ENCODE measurements at regions not wholly inside any gene's neighbourhood (a gene's known extent, or its start where the extent isn't known, plus 50 kb on each side); places are given as distances from the start of the nearest gene placed in this dataset.

- DNase-seq (ENCODE audit: low read depth): no peak
Measured at GRCh38 chr9:30676651-30677050, 1707.8 kb upstream of the ACO1 start.

DNA sequence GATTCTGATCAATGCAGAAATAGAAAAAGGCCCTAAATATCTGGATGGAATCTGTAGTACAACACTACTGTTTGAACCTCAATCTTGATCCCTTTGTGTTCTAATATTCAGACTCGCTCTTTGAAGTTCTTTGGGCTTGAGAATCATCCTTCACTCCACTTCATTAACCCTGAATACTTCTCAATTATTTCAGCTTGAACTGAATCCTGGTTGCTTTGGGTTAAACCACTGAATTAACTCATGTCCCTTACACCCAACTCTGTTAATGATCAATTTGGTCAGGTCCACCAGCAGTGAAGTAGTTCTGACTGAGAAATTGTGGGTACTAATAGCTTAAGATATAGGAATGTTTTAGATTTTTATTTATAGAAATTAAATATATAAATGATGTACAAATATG lies 1707.2 kb upstream of the ACO1 start:
- DNase-seq (ENCODE audit: low read depth): no peak

GRCh38 chr9:30688801-30689200 lies 1695.6 kb upstream of the ACO1 start:
- no peak for DNase-seq (ENCODE audit: low read depth)

DNA sequence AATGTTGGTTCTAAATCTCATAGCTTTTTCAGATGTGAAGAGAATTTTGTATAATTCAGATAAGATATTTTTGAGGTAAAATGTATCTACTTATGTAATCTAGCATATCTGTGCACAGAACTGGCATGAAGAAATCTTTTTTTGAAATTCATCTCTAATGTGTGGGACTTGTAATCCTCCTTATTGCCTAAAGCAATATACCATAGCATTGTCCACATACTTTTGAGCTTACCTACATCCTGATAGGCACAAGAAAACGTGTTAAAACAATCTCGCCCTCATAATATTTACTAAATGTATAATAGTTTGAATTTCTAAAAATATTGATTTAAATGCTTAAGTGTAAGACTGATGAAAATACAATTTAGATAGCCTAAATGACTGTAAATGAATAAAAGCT lies 1686.5 kb upstream of the ACO1 start:
- no peak for DNase-seq (ENCODE audit: low read depth)

DNA sequence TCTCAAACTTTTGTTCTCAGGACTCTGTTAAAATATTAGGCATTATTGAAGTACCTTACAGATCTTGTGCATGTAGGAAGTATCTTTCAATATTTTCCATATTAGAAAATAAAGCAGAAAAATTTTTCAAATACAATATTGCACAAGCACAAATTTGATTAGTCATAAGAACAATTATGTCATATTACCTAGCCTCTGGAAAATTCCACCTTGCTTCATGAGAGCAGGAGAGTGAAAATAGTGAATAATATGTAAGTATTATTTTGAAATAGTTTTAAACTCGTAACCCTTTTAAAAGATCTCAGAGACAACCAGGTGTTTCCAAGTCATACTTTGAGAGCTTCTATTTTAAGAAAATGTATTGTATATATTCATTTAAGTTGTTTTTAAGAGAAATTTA lies 1672.9 kb upstream of the ACO1 start:
- DNase-seq (ENCODE audit: low read depth): no peak

DNA sequence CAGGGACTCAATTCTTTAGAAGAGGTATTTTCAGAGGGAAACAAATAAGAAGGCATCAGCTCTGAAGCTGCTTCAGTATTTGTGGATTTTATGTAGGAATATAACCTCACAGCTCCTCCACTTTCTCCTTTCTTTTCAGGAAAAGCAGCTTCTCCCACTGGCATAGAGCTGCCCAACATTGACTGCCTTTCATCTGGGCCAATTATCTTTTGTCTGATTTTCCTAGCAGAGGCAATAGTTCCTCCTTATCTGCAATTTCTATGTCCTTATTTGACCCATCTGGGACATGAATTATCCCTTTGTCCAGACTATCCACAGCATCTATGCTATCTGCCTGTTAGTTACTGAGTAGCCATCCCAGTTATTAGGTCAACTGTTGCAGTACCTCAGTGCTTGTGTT lies 1671.2 kb upstream of the ACO1 start:
- DNase-seq (ENCODE audit: low read depth): no peak

GRCh38 chr9:30714389-30714788 lies 1670.1 kb upstream of the ACO1 start:
- DNase-seq (ENCODE audit: low read depth): no peak

DNA sequence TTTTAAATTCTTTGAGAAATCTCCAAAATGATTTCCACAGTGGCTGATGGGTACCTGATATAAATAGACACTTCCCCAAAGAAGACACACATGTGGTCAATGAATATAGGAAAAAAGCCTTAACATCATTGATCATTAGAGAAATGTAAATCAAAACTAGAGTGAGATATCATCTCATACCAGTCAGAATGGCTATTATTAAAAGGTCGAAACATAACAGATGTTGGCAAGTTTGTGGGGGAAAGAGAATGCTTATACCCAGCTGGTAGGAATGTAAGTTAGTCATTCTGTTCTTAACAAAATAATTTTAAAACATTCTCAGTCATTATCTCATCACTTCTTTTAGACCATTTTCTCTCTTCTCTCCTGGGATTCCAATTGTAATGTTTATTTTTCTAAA lies 1666.0 kb upstream of the ACO1 start:
- DNase-seq (ENCODE audit: low read depth): no peak

DNA sequence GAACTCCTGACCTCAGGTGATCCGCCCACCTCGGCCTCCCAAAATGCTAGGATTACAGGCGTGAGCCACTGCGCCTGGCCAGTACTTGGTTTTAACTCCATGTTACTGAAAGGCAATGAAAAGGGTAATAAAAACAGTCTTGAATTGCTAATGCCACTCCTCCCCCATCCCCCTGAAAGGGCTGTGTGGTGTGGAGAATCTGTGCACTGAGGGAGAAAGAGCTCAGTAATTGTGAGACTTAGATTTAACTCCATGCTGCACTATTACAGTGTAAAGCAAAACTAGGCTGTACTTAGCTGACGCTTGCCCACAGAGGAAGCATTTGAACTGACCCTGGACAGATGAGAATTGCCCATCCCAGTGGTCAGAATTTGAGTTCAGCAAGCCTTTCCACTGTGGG lies 1662.4 kb upstream of the ACO1 start:
- no peak for DNase-seq (ENCODE audit: low read depth)

DNA sequence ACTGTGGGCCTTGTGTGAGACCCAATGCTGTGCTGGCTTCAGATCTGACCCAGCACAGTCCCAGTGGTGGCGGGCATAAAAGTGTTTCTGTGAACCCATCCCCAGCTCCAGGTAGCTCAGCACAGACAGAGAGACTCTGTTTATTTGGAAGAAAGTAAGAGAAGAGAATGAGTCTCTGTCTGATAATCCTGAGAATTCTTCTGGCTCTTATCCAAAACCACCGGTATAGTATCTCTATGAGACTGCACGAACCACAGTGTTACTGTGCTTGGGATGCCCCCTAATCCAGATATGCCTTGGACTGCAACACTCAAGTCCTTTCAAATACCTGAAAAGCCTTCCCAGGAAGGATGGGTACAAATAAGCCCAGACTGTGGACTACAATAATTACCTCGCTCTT lies 1660.8 kb upstream of the ACO1 start:
- DNase-seq (ENCODE audit: low read depth): no peak

DNA sequence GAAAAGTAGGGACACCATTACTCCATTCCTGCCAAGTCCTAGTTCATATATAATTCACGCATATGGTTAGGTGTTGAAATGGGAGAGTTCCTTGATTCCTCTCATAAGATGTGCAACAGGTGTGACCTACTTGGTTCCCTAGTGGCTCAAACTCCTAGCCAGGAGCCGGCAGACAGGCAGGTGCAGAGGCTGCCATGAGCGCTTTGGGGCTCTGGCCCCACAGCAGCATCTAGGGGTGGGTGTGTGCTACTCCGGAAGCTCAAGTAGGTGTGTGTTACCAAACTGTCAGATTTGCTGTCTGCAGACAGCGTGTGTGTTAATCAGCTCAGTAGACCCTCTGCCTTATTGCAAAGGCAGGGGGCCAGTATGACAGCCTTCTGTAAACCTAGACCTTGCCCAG lies 1652.4 kb upstream of the ACO1 start:
- no peak for DNase-seq (ENCODE audit: low read depth)

GRCh38 chr9:30744871-30745270 lies 1639.6 kb upstream of the ACO1 start:
- DNase-seq (ENCODE audit: low read depth): no peak

DNA sequence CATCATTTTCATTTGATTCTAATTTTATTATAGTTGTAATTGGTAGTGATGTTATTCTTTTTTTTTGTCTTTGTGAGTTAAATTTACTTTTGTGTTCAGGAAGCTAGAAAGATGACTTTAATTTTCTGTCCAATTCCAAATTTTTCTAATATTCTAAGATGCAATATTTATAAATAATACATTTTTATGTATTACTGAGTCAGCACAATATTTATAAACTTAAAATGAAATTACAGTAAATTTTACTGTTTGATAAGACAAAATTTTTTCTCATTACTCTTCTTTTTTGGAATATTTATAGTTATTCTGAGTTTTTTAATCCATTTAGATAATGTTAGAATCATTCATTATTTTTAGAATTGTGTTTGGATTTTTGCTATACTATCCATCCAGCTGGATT lies 1637.9 kb upstream of the ACO1 start:
- no peak for DNase-seq (ENCODE audit: low read depth)

GRCh38 chr9:30757723-30758122 lies 1626.7 kb upstream of the ACO1 start:
- DNase-seq (ENCODE audit: low read depth): no peak

DNA sequence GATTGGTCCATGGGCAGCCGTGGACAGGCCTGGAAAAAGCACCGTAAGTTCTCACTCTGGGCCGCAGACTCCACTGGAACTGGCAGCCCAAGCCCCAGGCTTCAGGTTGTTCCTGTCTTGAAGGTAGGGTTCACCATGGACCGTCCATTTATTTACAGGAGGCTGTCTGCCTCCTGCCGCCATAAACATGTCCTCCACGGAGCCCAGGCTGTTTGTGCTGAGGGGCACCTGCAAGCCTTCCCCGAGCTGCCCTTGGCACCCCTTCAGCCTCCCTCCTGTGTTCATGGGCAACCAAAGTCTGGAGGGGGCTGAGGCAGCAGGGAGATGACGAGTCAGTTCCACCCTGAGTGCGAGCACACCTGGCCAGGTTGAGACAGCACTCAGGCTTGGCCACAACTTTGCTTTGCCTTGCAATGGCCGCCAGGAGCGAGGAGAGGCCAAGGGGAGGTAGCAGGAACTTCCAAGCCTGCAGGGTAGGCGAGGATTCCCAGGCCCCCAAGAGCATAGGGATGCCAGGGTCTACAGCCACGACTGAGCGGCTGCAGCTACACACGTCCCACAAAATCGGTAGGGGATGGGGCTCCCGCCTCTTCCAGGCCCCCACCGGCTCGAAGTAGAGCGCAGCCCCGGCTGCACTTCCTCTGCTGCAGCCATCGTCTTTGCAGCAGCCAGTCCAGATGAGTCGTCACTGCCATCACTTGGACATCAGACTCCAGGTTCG lies 1625.6 kb upstream of the ACO1 start:
- no peak for DNase-seq (ENCODE audit: low read depth)

- no peak for DNase-seq (ENCODE audit: low read depth)
Measured at GRCh38 chr9:30765318-30765717, 1619.1 kb upstream of the ACO1 start.

DNA sequence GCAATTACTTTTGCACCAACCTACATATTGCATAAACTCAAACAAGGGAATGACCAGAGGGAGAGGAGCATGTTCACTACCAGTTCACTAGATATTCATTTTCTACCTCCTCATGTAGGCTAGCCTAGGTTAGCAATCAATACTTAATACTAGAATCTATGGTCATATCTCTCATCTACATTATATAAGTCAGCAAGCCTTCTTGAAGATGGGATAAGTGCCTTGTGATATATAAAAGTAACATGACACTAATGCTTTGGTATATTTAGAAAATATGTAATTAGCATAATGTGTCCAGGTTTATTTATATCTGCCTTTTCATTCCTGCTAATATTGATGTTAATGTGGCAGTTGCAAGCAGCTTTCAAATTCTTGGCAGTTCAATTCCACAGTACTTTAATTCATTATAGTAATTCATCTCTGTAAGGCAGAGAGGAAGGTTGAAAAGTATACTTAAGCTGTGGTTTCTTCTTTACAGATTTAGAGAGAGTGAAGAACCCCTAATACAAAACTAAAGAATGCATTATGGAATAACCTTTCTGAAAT lies 1613.2 kb upstream of the ACO1 start:
- no peak for DNase-seq (ENCODE audit: low read depth)

GRCh38 chr9:30771760-30772159 lies 1612.7 kb upstream of the ACO1 start:
- DNase-seq (ENCODE audit: low read depth): no peak

GRCh38 chr9:30773427-30773826 lies 1611.0 kb upstream of the ACO1 start:
- no peak for DNase-seq (ENCODE audit: low read depth)

DNA sequence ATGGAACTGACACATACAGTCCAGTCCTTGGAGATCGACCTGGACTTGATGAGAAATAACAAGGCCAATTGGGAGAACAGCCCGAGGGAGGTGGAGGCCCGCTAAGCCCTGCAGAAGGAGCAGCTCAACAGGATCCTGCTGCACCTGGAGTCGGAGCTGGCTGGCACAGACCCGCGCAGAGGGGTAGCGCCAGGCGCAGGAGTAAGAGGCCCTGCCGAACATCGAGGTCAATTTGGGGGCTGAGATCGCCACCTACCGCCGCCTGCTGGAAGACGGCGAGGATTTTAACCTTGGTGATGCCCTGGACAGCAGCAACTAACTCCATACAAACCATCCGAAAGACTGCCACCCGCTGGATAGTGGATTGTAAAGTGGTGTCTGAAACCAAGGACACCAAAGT lies 1610.1 kb upstream of the ACO1 start:
- no peak for DNase-seq (ENCODE audit: low read depth)

DNA sequence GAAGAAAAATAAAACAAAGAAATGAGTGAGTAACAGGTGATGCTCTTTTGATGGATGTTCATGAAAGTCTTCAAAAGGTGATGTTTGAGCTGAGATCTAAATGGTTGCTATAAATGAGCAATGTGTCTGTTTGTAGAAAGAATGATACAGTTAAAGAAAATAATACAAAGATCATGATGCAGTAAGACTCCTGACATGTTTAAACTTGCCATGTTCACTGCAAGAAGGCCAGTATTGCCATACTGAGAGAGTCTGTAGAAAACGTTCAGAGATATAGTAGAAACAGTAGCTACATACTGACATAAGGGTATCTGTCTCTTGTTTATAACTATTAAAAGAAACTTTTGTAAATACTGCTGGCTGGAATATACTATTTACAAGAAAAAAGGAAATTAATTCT lies 1609.2 kb upstream of the ACO1 start:
- DNase-seq (ENCODE audit: low read depth): no peak

DNA sequence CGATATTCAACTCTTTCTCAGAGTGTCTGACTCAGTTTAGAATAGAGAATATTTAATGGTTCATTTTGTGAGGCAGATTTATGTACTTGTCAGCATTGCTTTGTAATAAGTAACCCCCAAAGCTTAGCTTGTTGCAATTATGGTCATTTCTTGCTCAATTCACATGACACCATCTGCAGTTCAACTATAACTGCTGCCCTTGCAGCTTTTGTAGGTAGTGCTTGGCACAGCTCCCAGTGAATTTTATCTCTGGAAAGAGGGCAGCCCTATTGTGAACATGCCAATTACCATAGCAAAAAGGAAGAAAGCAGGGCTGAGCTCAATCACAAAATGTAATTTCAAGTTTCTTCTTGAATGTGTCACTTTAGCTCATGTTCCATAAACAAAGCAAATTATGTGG lies 1587.7 kb upstream of the ACO1 start:
- no peak for DNase-seq (ENCODE audit: low read depth)

- no peak for DNase-seq (ENCODE audit: low read depth)
Measured at GRCh38 chr9:30799527-30800101, 1584.8 kb upstream of the ACO1 start.

DNA sequence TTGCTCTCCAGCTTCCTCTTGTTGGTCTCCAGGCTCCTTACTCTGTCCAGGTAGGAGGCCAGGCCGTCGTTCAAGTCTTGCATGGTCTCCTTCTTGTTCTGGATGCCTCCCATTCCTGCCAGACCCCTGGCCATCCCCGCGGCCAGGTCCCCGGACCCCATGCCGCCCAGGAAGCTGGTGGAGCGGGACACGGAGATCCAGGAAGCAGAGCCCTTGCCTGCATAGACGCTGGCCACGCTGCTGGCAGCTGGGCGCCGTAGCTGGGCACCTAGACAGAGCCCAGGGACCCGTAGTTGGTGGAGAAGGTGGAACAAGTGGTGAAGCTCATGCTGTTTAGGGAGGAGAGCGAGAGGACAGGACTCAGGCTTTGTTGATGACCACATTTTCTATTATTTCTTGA lies 1584.0 kb upstream of the ACO1 start:
- no peak for DNase-seq (ENCODE audit: low read depth)
